Ammon's horn (tissue), 1 donor: ENCODE measurements at regions not wholly inside any gene's neighbourhood (a gene's known extent, or its start where the extent isn't known, plus 50 kb on each side); places are given as distances from the start of the nearest gene placed in this dataset.
"Not testable (repeated sequence)": the region's sequence is repeated elsewhere in the genome, so short reads cannot be mapped to it uniquely, and the experiment has no call there.

ENCODE experiments used
- DNase-seq: peaks from one replicate; pipeline ENCODE4 v3.0.0-alpha.2; 2016; ENCODE audit warnings: low spot score

GRCh38 chr4:87901422-87901992, 68.7 kb downstream of the MEPE start:
- DNase-seq = no peak

GRCh38 chr4:87904639-87905160, 70.8 kb upstream of the SPP1 start:
- DNase-seq = no peak

DNA sequence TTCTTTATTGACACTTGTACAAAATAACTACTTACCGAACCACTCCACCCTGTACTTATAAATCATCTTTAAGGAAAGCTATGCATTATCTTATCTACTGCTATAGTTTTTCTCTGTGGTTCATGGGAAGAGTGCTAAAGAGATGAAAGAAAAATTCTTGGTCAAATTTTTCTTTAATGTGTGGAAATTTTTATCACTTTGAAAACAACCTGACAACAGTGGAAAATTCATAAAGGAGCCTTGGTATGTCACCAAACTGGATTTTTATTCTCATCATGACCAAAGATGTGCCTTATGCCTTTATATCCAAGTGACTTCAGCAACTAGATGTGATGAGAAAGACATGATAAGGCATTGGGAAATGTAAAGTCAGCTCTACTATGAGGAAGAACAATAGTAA, 67.2 kb upstream of the SPP1 start:
- DNase-seq = no peak

- DNase-seq = peak; percentile 42
Measured at GRCh38 chr4:87910795-87911194, 64.7 kb upstream of the SPP1 start.

GRCh38 chr4:87911252-87911774, 64.2 kb upstream of the SPP1 start:
- DNase-seq = peak; percentile 23

- DNase-seq = no peak
Measured at GRCh38 chr4:87912164-87913004, 63.1 kb upstream of the SPP1 start.

- DNase-seq = no peak
Measured at GRCh38 chr4:87913896-87914295, 61.6 kb upstream of the SPP1 start.

- DNase-seq = no peak
Measured at GRCh38 chr4:87915621-87916020, 59.9 kb upstream of the SPP1 start.

DNA sequence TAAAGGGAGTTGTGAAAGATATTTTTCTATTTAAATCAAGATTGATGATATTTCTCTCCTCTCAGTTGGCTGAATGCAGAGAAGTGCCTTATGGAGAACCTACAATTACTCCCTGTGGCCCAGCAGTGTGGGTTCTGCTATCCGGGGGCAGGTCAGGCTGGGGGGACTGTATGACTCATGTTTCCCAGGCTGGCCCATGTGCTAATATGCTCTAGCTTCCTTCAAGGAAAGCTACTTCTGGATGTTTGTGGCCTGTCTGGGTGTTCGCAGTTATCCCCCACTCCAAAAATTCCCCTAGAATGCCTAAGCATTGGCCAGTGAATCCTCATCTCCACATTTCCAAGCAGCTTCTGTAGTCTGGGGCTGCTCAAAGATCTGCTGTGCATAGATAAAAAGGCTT, 58.9 kb upstream of the SPP1 start:
- DNase-seq = no peak

DNA sequence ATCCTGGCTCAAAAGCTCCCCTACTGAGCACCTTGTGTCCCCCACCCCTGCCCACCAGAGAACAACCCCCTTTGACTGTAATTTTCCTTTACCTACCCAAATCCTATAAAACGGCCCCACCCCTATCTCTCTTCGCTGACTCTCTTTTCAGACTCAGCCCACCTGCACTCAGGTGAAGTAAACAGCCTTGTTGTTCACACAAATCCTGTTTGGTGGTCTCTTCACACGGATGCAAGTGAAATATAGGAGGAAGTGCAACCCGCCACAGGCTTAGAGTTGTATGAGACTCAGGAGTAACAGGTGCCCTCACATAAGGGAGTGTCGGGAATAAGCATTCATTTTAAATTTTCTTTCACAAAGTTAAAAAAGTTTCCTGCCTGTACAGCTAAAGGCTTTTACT, 57.6 kb upstream of the SPP1 start:
- DNase-seq = not testable (repeated sequence)

DNA sequence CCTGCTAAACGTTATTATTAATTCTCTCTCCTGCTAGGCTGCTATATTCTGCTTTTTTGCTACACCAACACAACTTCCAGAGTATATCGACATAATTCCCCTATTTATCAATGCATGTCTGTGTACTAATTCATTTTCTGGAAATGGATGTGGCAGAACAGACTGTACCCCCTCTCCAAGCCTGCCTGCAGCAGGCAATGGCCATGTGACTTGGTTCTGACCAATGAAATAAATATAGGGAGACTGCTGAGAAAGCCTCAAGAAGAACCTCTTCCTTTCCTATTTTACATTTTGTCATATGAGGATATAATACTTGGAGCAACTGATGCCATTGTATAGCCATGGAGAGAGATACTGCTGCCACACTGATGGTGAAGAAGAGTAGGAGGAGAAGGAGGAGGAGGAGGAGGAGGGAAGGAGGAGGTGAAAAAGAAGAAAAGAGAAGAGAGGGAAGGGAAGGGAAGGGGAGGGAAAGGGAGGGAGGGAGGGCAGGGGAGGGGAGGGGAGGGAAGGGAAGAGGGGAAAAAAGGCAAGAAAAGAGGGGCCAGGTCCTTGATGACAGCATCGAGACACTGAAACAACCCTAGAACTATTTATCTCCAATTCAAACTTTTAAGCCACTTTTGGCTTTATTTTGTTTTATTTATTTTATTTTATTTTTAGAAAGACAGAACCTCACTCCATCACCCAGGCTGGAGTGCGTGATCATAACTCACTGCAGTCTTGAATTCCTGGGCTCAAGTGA, 57.0 kb upstream of the SPP1 start:
- no peak for DNase-seq

GRCh38 chr4:87919304-87919703, 56.2 kb upstream of the SPP1 start:
- DNase-seq = not testable (repeated sequence)

DNA sequence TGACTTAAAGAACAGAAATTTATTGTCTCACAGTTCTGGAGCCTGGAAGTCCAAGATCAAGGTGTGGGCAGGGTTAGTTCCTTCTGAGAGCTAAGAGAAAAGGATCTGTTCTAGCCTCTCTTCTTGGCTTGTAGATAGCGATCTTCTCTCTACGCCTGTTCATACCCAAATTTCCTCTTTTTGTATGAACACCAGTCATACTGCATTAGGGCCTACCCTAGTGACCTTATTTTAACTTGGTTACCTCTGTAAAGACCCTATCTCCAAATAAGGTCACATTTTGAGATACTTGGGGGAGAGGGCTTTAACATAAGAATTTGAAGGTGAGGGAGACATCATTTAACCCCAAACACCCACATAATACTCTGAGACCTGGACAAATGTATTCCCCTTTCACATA, 55.6 kb upstream of the SPP1 start:
- no peak for DNase-seq

DNA sequence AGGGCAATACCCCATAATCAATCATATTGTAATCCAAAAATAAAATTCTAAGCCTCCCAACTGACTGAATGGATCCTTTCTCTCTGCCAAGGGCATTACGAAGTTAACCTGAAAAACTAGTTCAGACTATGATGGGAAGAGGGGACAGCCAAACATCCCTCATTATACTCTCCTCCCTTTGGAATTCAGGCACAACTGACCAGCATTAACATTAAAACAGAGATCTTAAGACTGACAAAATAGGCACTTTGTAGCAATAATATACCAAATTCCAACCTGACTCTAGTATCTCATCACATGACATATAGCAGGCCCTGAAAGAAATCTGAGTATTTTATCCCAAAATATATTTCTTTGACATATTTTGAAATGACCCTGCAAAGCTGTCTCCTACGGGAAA, 55.0 kb upstream of the SPP1 start:
- DNase-seq = no peak

GRCh38 chr4:87921626-87922479, 53.7 kb upstream of the SPP1 start:
- not testable (repeated sequence) for DNase-seq

DNA sequence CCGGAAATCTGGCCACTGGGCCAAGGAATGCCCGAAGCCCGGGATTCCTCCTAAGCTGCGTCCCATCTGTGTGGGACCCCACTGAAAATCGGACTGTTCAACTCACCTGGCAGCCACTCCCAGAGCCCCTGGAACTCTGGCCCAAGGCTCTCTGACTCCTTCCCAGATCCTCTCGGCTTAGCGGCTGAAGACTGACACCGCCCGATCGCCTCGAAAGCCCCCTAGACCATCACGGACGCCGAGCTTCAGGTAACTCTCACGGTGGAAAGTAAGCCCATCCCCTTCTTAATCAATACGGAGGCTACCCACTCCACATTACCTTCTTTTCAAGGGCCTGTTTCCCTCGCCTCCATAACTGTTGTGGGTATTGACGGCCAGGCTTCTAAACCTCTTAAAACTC, 51.4 kb upstream of the SPP1 start:
- not testable (repeated sequence) for DNase-seq
